ENCODE measurements at regions not wholly inside any gene's neighbourhood (a gene's known extent, or its start where the extent isn't known, plus 50 kb on each side); places are given as distances from the start of the nearest gene placed in this dataset.

GRCh38 chr13:37212826-37213225, 107.4 kb upstream of the CSNK1A1L start:
- DNase-seq (ENCODE audit: low read depth): no peak
- no peak for TF ChIP-seq CTCF (IDR thresholded peaks at IDR 0.05; ENCODE audit: insufficient read depth, low read depth, low read length)

GRCh38 chr13:37211487-37211886, 106.0 kb upstream of the CSNK1A1L start:
- no peak for DNase-seq (ENCODE audit: low read depth)
- TF ChIP-seq CTCF (IDR thresholded peaks at IDR 0.05; ENCODE audit: insufficient read depth, low read depth, low read length): no peak
- H3K4me3 ChIP-seq (ENCODE audit: low read depth, low read length): no peak overlapping the region

More at GRCh38 chr13:37212826-37213225, 107.4 kb upstream of the CSNK1A1L start:
- H3K4me3 ChIP-seq (ENCODE audit: low read depth, low read length): no peak overlapping the region

- no peak for DNase-seq (ENCODE audit: low read depth)
- TF ChIP-seq CTCF (IDR thresholded peaks at IDR 0.05; ENCODE audit: insufficient read depth, low read depth, low read length): no peak
- no peak overlapping the region for H3K4me3 ChIP-seq (ENCODE audit: low read depth, low read length)
Observed at GRCh38 chr13:37209621-37210580, 104.4 kb upstream of the CSNK1A1L start.

- H3K4me3 ChIP-seq (ENCODE audit: low read depth, low read length): no peak overlapping the region
- no peak for DNase-seq (ENCODE audit: low read depth)
- TF ChIP-seq CTCF (IDR thresholded peaks at IDR 0.05; ENCODE audit: insufficient read depth, low read depth, low read length): no peak
Observed at GRCh38 chr13:37207691-37208451, 102.4 kb upstream of the CSNK1A1L start.

GRCh38 chr13:37202264-37202663, 96.8 kb upstream of the CSNK1A1L start:
- TF ChIP-seq CTCF (IDR thresholded peaks at IDR 0.05; ENCODE audit: insufficient read depth, low read depth, low read length): no peak
- DNase-seq (ENCODE audit: low read depth): peak; percentile 29
- H3K4me3 ChIP-seq (ENCODE audit: low read depth, low read length): no peak overlapping the region

- no peak overlapping the region for H3K4me3 ChIP-seq (ENCODE audit: low read depth, low read length)
- no peak for TF ChIP-seq CTCF (IDR thresholded peaks at IDR 0.05; ENCODE audit: insufficient read depth, low read depth, low read length)
- no peak for DNase-seq (ENCODE audit: low read depth)
Observed at GRCh38 chr13:37201081-37201480, 95.6 kb upstream of the CSNK1A1L start.
